22Rv1 (cell line): ENCODE measurements at regions not wholly inside any gene's neighbourhood (a gene's known extent, or its start where the extent isn't known, plus 50 kb on each side); places are given as distances from the start of the nearest gene placed in this dataset.

ENCODE experiments used
- CTCF ChIP-seq: fragments of 450-650 bp; IDR thresholded peaks from 2 replicates; pipeline ENCODE4 v1.5.1; 2017; ENCODE audit warnings: mild to moderate bottlenecking
- ZFX ChIP-seq: fragments of 450-650 bp; IDR thresholded peaks from 2 replicates; pipeline ENCODE4 v1.6.1; 2017; ENCODE audit warnings: antibody characterized with exemption, borderline replicate concordance

- TF ChIP-seq CTCF (no peak), ZFX (no peak)
Observed at GRCh38 chr5:154566146-154566680, 88.2 kb upstream of the HAND1 start.
